WERI-Rb-1 (cell line): ENCODE measurements at regions not wholly inside any gene's neighbourhood (a gene's known extent, or its start where the extent isn't known, plus 50 kb on each side); places are given as distances from the start of the nearest gene placed in this dataset.
A peak's percentile ranks its signal among the peaks of the same experiment; 100 is the strongest.

Experiments used
- DNase-seq: peaks from one replicate; pipeline ENCODE4 v3.0.0-alpha.2; 2020
- H3K27ac ChIP-seq: fragments of 250-450 bp; sonication (Bioruptor Pico); 2 replicates; pipeline ENCODE4 v1.5.1; 2020; ENCODE audit warnings: mild to moderate bottlenecking, moderate library complexity
- H3K27me3 ChIP-seq: fragments of 250-450 bp; sonication (Bioruptor Pico); 2 replicates; pipeline ENCODE4 v1.5.1; 2021; ENCODE audit warnings: mild to moderate bottlenecking, low read depth, moderate library complexity; ENCODE audit not compliant: insufficient read depth, severe bottlenecking
- H3K36me3 ChIP-seq: fragments of 250-450 bp; sonication (Bioruptor Pico); 2 replicates; pipeline ENCODE4 v1.5.1; 2020; ENCODE audit warnings: mild to moderate bottlenecking, moderate library complexity
- H3K4me3 ChIP-seq: 2 replicates; pipeline ENCODE4 v1.5.1; 2011; ENCODE audit warnings: low read depth, mild to moderate bottlenecking, control low read depth, low read length
- H3K9me3 ChIP-seq: fragments of 250-450 bp; sonication (Bioruptor Pico); 2 replicates; pipeline ENCODE4 v1.5.1; 2021; ENCODE audit warnings: mild to moderate bottlenecking, moderate library complexity; ENCODE audit not compliant: severe bottlenecking
- TF ChIP-seq, protein P1 (sequence below): IDR thresholded peaks from 2 replicates; pipeline ENCODE4 v1.5.1; 2011; ENCODE audit warnings: low read depth, mild to moderate bottlenecking, control low read depth, inconsistent platforms, low read length

DNA sequence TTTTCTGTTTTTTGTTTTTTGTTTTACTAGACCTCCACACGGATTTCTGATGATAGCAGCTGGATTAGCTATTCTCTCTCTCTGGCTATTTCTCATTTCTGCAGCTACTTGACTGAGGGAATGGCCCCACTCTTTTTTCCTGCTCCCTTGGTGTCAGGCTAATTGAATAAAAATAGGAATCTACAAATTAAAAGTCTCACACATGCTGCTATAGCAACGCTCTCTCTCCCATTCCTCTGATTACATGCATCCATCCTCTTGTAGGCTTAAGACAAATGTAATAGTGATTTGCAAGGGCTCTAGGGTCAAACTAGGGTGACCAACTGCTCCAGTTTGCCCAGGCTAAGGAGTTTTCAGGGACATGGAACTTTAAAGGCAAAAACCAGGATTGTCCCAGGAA, 221.8 kb downstream of the PHLDA1 start:
- peak; percentile 56 for DNase-seq
- TF ChIP-seq, protein P1, sequence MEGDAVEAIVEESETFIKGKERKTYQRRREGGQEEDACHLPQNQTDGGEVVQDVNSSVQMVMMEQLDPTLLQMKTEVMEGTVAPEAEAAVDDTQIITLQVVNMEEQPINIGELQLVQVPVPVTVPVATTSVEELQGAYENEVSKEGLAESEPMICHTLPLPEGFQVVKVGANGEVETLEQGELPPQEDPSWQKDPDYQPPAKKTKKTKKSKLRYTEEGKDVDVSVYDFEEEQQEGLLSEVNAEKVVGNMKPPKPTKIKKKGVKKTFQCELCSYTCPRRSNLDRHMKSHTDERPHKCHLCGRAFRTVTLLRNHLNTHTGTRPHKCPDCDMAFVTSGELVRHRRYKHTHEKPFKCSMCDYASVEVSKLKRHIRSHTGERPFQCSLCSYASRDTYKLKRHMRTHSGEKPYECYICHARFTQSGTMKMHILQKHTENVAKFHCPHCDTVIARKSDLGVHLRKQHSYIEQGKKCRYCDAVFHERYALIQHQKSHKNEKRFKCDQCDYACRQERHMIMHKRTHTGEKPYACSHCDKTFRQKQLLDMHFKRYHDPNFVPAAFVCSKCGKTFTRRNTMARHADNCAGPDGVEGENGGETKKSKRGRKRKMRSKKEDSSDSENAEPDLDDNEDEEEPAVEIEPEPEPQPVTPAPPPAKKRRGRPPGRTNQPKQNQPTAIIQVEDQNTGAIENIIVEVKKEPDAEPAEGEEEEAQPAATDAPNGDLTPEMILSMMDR, result no peak
- Histone ChIP-seq H3K9me3 (no peaks in the 10 kb centered on the region), H3K27me3 (no peaks in the 10 kb centered on the region), H3K27ac (peak overlapping the region; percentile 89), H3K36me3 (no peaks in the 10 kb centered on the region), H3K4me3 (no peak overlapping the region)

DNA sequence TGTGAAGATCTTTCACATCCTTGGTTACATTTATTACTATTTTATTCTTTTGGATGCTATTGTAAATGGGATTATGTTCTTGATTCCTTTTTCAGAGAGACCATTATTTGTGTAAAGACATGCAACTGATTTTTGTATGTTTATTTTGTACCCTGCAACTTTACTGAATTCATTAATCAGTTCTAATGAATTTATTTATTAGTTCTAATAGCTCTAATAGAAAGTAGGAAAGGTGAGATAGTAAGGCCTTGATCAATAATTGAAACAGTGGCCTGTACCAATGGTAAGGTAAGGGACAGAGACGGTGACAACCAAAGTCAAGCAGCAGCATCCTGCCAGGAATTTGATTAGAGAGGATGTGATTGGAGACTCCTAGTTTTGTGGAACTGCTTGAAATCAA, 224.1 kb downstream of the PHLDA1 start:
- no peak for DNase-seq
- H3K36me3 ChIP-seq, result no peaks in the 10 kb centered on the region
- H3K27ac ChIP-seq, result no peak overlapping the region
- TF ChIP-seq, protein P1, result no peak
- H3K27me3 ChIP-seq, result no peaks in the 10 kb centered on the region
- H3K9me3 ChIP-seq, result no peaks in the 10 kb centered on the region
- H3K4me3 ChIP-seq, result no peak overlapping the region

DNA sequence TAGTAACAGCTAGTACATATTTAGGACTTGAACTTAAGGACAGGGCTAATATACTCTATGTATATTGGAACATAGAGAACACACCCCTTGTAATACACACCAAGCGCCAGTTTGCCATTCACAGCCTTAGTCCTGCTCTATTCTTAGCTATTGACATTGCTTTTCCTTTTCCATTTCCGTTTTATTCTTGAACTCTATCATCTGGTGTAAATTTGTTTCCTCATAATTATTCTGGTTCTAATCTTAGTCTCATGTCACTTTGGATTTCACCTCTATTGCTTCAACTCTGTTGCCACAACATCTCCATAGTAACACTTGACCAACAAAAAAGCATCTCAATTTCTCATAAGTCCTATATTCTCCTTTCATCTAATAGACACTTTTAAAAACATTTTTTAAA, 225.7 kb downstream of the PHLDA1 start:
- no peak for DNase-seq
- Histone ChIP-seq H3K27ac (no peak overlapping the region), H3K27me3 (no peaks in the 10 kb centered on the region), H3K36me3 (no peaks in the 10 kb centered on the region), H3K9me3 (no peaks in the 10 kb centered on the region), H3K4me3 (no peak overlapping the region)
- TF ChIP-seq, protein P1, result no peak

DNA sequence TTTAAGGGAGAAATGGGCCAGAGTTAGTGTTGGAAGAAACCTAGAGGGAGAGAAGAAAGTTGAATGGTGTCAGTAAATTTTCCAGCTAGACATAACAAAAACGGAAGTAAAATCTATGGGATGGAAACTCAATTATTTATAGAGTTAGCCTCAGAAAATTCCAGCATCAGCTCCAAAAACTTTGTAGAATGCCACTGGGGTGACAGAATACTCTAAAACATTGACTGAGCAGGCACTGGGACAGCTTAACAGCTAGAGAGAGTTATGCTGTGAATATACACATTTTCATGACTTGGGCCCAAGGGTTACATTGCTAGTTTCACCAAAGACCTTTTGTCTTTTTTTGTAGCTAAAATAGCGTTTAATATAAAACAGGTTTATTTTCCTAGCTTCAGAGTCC, 226.3 kb downstream of the PHLDA1 start:
- TF ChIP-seq, protein P1, result no peak

DNA sequence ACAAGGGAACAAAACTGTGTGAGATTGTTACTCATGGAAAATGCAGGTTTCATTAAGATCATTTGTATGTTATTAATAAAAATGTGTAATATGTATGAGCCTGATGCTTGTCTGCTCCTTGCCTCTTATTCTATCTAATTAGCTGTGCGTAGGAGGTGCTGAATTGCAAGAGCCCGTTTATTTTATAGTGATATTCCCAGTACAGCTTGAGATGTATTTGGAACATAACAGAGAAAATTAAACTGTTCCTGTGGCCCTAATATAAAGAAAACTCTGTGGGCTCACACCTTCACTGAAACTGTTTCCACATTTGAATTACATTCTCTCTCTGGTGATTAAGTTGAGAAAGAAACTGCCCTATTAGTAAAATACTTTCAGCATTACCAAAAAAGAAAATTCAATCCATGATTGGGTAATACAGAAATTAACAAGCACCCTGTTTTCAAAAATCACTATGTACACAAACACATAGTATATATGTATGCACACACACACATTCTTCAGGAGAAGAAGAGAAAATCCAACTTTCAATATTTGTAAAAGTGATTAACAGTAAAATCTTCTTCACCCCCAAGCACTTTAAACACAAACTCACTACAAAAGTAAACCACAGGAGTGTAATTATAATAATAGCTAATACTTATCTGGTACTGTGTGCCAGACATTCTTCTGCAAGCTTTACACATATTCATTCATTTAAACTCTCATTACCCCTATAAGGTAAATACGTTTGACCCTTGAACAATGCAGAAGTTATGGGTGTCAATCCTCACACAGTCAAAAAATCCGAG, 233.2 kb downstream of the PHLDA1 start:
- H3K27ac ChIP-seq, result no peak overlapping the region
- H3K27me3 ChIP-seq, result no peaks in the 10 kb centered on the region
- no peaks in the 10 kb centered on the region for H3K9me3 ChIP-seq
- TF ChIP-seq, protein P1, result no peak
- no peaks in the 10 kb centered on the region for H3K36me3 ChIP-seq
- DNase-seq, result no peak
- no peak overlapping the region for H3K4me3 ChIP-seq

More for the DNA sequence above, 226.3 kb downstream of the PHLDA1 start:
- H3K27me3 ChIP-seq, result no peaks in the 10 kb centered on the region
- no peak for DNase-seq
- no peaks in the 10 kb centered on the region for H3K36me3 ChIP-seq
- H3K4me3 ChIP-seq, result no peak overlapping the region
- no peaks in the 10 kb centered on the region for H3K9me3 ChIP-seq
- no peak overlapping the region for H3K27ac ChIP-seq

DNA sequence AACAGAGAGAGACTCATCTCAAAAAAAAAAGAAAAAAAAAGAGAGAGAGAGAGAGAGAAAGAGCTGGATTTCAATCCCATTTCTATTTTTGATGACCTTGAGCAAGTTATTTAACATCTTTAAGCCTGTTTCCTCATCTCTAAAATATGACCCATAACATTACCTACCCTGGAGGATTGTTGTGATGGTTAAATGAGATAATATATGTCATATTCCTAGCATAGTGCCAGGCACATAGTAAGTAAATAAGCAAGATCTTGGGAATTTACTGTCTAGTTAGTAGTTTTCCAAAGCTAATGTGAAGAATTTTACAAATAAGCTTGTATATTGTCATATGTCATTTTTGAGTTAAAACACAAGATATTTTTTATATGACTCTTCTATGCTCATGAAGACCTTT, 236.5 kb downstream of the PHLDA1 start:
- Histone ChIP-seq H3K36me3 (no peaks in the 10 kb centered on the region), H3K9me3 (no peaks in the 10 kb centered on the region), H3K4me3 (no peak overlapping the region), H3K27ac (no peak overlapping the region), H3K27me3 (no peaks in the 10 kb centered on the region)
- TF ChIP-seq, protein P1, result no peak
- no peak for DNase-seq
